ENCODE measurements at regions not wholly inside any gene's neighbourhood (a gene's known extent, or its start where the extent isn't known, plus 50 kb on each side); places are given as distances from the start of the nearest gene placed in this dataset.

- TF ChIP-seq PRDM10 (CRISPR knock-in tag; IDR thresholded peaks at IDR 0.05; ENCODE audit: low read depth) (no peak), MAFK (conservative IDR thresholded peaks at IDR 0.05 in 1 of 2, IDR thresholded peaks at IDR 0.05 in 1 of 2; ENCODE audit: low read length in 2 of 2) (peak; percentile 12 to 41; a peak in 2 of 4 replicates)
Observed at GRCh38 chr2:18829976-18830375, 240.6 kb upstream of the NT5C1B start (continued).

DNA sequence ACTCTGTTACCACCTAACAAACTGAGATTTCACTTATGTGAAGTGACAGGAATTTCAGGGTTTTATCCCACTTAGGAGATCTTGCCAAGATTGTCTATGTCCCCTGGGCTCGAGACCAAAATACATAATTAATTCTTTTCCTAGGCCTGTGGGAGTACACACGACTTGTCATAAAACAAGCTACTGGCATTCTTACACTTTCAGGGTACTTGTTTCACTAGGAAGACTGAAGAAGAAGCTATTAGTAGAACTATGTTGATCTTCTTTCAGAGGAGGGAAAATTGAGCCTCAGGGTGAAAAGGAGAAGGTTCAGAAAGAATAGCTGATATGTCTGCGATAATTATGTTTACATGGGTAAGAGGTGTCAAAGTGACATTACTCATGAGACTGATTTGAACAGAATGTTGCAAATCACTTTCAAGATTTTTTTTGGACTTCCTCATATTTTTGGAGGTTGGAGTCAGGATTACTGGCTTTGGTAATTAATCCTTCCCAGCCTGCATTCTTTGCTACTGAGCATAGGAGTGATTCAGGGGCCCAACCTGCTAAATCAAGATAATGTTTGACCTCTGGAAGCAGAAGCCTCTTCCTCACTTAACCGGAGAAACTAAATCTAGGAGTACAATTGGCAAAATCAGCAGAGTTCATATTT, 240.0 kb upstream of the NT5C1B start:
- no peak for FAIRE-seq
- BruUV-seq (replicated peaks) = no TSS peak
- intact Hi-C loops (cut with micrococcal nuclease; ENCODE audit: unreplicated experiment) (no loop called here), in situ Hi-C loops (cut with HindIII; ENCODE audit: extremely low pct_ligation_motif_present, low pct_unique_long_range_greater_than_20kb) (no loop called here)
- 54% methylated on average over 4 of the region's 4 CpGs for WGBS (ENCODE audit: low lambda C conversion rate)
- Histone ChIP-seq H3K9me3 (ENCODE audit: low read length) (no peaks in the 10 kb centered on the region), H3K4me1 (ENCODE audit: insufficient read depth, low read length) (peaks cover 40% of the 10 kb centered on the region), H4K20me1 (ENCODE audit: insufficient read depth, low read length) (no peaks in the 10 kb centered on the region), H2AFZ (ENCODE audit: low read length) (no peak overlapping the region), H3K27ac (ENCODE audit: extremely low read length, insufficient read depth, low read length) (no peak overlapping the region), H3K27me3 (ENCODE audit: control insufficient read depth in 1 of 2, insufficient read depth in 2 of 2, low read length in 2 of 2) (no peaks in the 10 kb centered on the region), H3K79me2 (ENCODE audit: insufficient read depth, low read length) (no peaks in the 10 kb centered on the region), H3K4me3 (replicated peaks in 1 of 3; ENCODE audit: insufficient read depth in 1 of 3, low read depth in 2 of 3, low read length in 3 of 3) (no peak overlapping the region), H3K9ac (ENCODE audit: insufficient read depth, low read depth, low read length) (no peak overlapping the region), H3K4me2 (ENCODE audit: low read depth, low read length) (no peak overlapping the region), H3K36me3 (replicated peaks in 1 of 2; ENCODE audit: control insufficient read depth in 1 of 2, insufficient read depth in 2 of 2, low read length in 2 of 2) (no peaks in the 10 kb centered on the region)
- POLR2A ChIA-PET = no interaction called here
- DNase-seq (ENCODE audit: low spot score) = peak; percentile 24
- CTCF ChIA-PET (ENCODE audit: low intra/inter-chr PET ratio, low total read pairs) = no interaction called here
- ATAC-seq = no peak
- TF ChIP-seq CEBPB (IDR thresholded peaks at IDR 0.05; ENCODE audit: borderline replicate concordance, low read depth, low read length) (no peak), ZNF318 (CRISPR knock-in tag; IDR thresholded peaks at IDR 0.05) (no peak), ZC3H13 (CRISPR knock-in tag; IDR thresholded peaks at IDR 0.05) (no peak), MIER2 (CRISPR knock-in tag; IDR thresholded peaks at IDR 0.05) (no peak), ZXDC (CRISPR knock-in tag; IDR thresholded peaks at IDR 0.05) (no peak)
